BLaER1 (cell line): ENCODE measurements at regions not wholly inside any gene's neighbourhood (a gene's known extent, or its start where the extent isn't known, plus 50 kb on each side); places are given as distances from the start of the nearest gene placed in this dataset.
"Not testable (repeated sequence)": the region's sequence is repeated elsewhere in the genome, so short reads cannot be mapped to it uniquely, and the experiment has no call there.

Source experiments
- H3K27ac ChIP-seq: shearing (Covaris generic); formaldehyde crosslinking; 2 replicates; pipeline ENCODE4 v1.8.1; 2022
- H3K27me3 ChIP-seq: shearing (Covaris generic); formaldehyde crosslinking; 2 replicates; pipeline ENCODE4 v1.8.1; 2022
- H3K36me3 ChIP-seq: shearing (Covaris generic); formaldehyde crosslinking; 2 replicates; pipeline ENCODE4 v1.8.1; 2022
- H3K4me1 ChIP-seq: shearing (Covaris generic); formaldehyde crosslinking; 2 replicates; pipeline ENCODE4 v1.8.1; 2022
- H3K4me2 ChIP-seq: shearing (Covaris generic); formaldehyde crosslinking; 2 replicates; pipeline ENCODE4 v1.8.1; 2022
- H3K4me3 ChIP-seq: shearing (Covaris generic); formaldehyde crosslinking; 2 replicates; pipeline ENCODE4 v1.8.1; 2022
- H3K9ac ChIP-seq: shearing (Covaris generic); formaldehyde crosslinking; 2 replicates; pipeline ENCODE4 v1.8.1; 2022
- H3K9me3 ChIP-seq: shearing (Covaris generic); formaldehyde crosslinking; 2 replicates; pipeline ENCODE4 v1.8.1; 2022
- H4K20me1 ChIP-seq: shearing (Covaris generic); formaldehyde crosslinking; 2 replicates; pipeline ENCODE4 v1.8.1; 2022
- Cebpa-rat ChIP-seq: shearing (Covaris generic); IDR thresholded peaks from 2 replicates; pipeline ENCODE4 v1.8.1; 2022

DNA sequence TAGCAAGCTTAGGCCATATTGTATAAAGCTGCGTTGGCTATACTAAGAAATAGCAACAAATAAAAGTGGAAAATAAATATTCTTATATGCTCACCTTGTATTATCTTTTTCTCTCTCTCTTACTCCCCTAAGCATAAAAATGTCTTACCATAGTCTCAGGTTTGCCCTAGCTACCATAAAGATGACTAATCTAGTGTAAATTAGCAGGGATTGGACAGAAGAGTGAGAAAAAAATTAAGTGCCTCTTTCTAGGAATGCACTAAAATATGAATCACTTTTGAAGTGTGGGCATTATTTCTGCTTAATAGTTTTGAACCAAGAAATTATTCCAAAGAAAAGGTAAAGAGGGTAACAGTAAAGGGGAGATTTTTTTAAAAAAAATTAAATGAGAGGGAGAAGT lies 201.3 kb downstream of the HINT1 start:
- Histone ChIP-seq H3K4me2 (no peak overlapping the region), H3K36me3 (no peaks in the 10 kb centered on the region), H3K27ac (no peak overlapping the region), H3K9me3 (no peaks in the 10 kb centered on the region), H3K27me3 (no peaks in the 10 kb centered on the region), H3K4me1 (no peaks in the 10 kb centered on the region), H3K9ac (no peak overlapping the region), H4K20me1 (no peaks in the 10 kb centered on the region), H3K4me3 (no peak overlapping the region)
- no peak for TF ChIP-seq Cebpa-rat

DNA sequence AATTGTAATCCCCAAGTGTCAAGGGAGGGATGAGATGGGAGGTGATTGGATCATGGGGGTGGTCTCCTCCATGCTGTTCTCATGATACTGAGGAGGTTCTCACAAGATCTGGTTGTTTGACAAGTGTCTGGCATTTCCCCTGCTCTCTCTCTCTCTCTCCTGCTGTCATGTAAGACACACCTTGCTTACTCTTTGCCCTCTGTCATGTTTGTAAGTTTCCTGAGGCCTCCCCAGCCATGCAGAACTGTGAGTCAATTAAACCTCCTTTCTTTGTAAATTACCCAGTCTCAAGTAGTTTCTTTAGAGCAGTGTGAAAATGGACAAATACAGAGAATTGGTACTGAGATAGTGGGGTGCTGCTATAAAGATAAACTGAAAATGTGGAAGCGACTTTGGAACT lies 207.9 kb downstream of the HINT1 start:
- H3K4me2 ChIP-seq, result no peak overlapping the region
- H3K4me3 ChIP-seq, result no peak overlapping the region
- no peaks in the 10 kb centered on the region for H3K4me1 ChIP-seq
- TF ChIP-seq Cebpa-rat, result no peak
- H4K20me1 ChIP-seq, result no peaks in the 10 kb centered on the region
- H3K9me3 ChIP-seq, result no peaks in the 10 kb centered on the region
- no peak overlapping the region for H3K9ac ChIP-seq
- no peaks in the 10 kb centered on the region for H3K27me3 ChIP-seq
- no peak overlapping the region for H3K27ac ChIP-seq
- H3K36me3 ChIP-seq, result no peaks in the 10 kb centered on the region

DNA sequence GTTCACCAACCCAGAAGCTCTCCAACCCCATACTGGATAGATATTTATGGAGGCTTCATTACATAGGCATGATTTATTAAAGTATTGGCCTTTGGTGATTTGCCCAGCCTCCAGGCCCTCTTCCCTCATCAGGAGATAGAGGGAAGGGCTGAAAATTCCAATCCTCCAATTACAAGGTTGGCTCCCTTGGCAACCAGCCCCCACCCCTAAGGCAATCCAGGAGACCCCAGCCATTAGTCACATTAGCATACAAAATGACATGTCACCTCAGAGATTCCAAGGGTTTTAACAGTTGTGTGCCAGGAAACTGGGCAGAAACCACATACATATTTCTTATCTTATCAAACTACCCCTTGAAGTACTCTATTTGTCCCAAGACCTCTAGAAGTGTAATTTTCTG lies 210.0 kb downstream of the HINT1 start:
- no peaks in the 10 kb centered on the region for H3K4me1 ChIP-seq
- no peaks in the 10 kb centered on the region for H3K36me3 ChIP-seq
- no peaks in the 10 kb centered on the region for H3K27me3 ChIP-seq
- H3K4me3 ChIP-seq, result no peak overlapping the region
- no peaks in the 10 kb centered on the region for H4K20me1 ChIP-seq
- no peak overlapping the region for H3K9ac ChIP-seq
- no peak overlapping the region for H3K4me2 ChIP-seq
- no peak overlapping the region for H3K27ac ChIP-seq
- no peak for TF ChIP-seq Cebpa-rat
- H3K9me3 ChIP-seq, result no peaks in the 10 kb centered on the region

GRCh38 chr5:130954336-130954735 lies 210.7 kb downstream of the HINT1 start:
- H3K27me3 ChIP-seq, result no peaks in the 10 kb centered on the region
- no peak overlapping the region for H3K9ac ChIP-seq
- H4K20me1 ChIP-seq, result no peaks in the 10 kb centered on the region
- no peaks in the 10 kb centered on the region for H3K9me3 ChIP-seq
- H3K4me2 ChIP-seq, result no peak overlapping the region
- TF ChIP-seq Cebpa-rat, result no peak
- no peak overlapping the region for H3K27ac ChIP-seq
- no peak overlapping the region for H3K4me3 ChIP-seq
- H3K4me1 ChIP-seq, result no peaks in the 10 kb centered on the region
- H3K36me3 ChIP-seq, result no peaks in the 10 kb centered on the region

DNA sequence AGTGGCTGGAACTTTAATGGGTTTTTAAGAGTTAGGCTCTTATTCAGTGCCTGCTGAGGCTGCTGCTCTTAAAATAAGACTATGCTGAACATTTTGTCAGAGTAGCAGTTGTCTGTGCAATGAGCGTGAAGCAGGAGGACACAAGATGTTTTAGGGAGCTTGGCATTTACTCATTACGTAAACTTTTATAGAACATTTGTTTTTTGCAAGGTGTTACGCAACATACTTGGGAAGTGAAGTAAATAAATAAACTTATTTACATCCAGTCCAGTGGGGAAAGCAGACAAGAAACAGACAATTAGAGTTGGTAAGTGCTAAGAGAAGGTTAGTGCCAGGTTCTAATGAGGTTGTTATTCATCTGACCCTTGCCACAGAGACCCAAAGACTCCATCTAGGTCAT lies 226.0 kb downstream of the HINT1 start:
- Histone ChIP-seq H3K4me2 (no peak overlapping the region), H3K27me3 (no peaks in the 10 kb centered on the region), H3K36me3 (no peaks in the 10 kb centered on the region), H3K4me1 (no peaks in the 10 kb centered on the region), H3K9me3 (peaks cover 2% of the 10 kb centered on the region; the same call in 1 of the 2 replicates), H4K20me1 (no peaks in the 10 kb centered on the region), H3K9ac (no peak overlapping the region), H3K27ac (no peak overlapping the region), H3K4me3 (no peak overlapping the region)
- peak; percentile 82; the same call in 1 of the 2 replicates for TF ChIP-seq Cebpa-rat

GRCh38 chr5:130937046-130937445 lies 228.0 kb downstream of the HINT1 start:
- no peak overlapping the region for H3K4me2 ChIP-seq

DNA sequence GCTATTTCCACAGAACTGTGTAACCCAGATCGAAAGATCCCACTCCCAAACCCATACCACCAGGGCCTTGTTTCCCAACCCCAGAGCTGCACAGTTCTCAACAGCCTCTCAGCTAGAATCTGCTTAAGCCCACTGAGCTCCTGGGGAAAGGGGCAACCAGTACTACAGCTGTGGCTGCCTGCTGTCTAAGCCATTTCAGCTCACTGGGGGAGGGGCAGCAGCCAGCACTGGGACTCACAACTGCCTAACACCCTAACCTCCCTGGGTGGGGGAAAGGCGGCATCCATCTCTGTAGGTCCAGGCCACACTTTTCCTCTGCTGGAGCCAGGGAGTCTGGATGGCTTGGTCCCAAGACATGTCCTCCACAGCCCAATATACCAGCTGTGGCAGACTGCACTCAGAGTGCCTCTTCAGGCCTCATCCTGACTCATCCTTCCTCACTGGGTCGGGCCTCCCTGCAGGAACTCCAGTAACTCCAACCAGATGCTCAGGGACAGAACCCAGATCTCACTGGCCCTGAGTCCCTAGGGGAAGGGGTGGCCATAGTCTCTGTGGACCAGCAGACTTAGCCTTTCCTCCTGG lies 241.4 kb downstream of the HINT1 start:
- no peak overlapping the region for H3K4me2 ChIP-seq
- no peaks in the 10 kb centered on the region for H4K20me1 ChIP-seq
- H3K9me3 ChIP-seq, result no peaks in the 10 kb centered on the region
- H3K4me1 ChIP-seq, result no peaks in the 10 kb centered on the region
- H3K36me3 ChIP-seq, result no peaks in the 10 kb centered on the region
- H3K27ac ChIP-seq, result no peak overlapping the region
- no peak overlapping the region for H3K9ac ChIP-seq
- no peak overlapping the region for H3K4me3 ChIP-seq
- no peaks in the 10 kb centered on the region for H3K27me3 ChIP-seq
- no peak for TF ChIP-seq Cebpa-rat

More at GRCh38 chr5:130937046-130937445, 228.0 kb downstream of the HINT1 start:
- Histone ChIP-seq H3K4me3 (no peak overlapping the region), H3K9ac (no peak overlapping the region), H3K27me3 (no peaks in the 10 kb centered on the region), H3K9me3 (peaks cover 7% of the 10 kb centered on the region; the same call in 1 of the 2 replicates), H3K36me3 (no peaks in the 10 kb centered on the region), H3K27ac (no peak overlapping the region), H3K4me1 (no peaks in the 10 kb centered on the region), H4K20me1 (no peaks in the 10 kb centered on the region)
- no peak for TF ChIP-seq Cebpa-rat

- H3K27me3 ChIP-seq, result no peaks in the 10 kb centered on the region
- H3K9me3 ChIP-seq, result no peaks in the 10 kb centered on the region
- no peak overlapping the region for H3K4me2 ChIP-seq
- H3K9ac ChIP-seq, result no peak overlapping the region
- H3K27ac ChIP-seq, result no peak overlapping the region
- no peak for TF ChIP-seq Cebpa-rat
- no peaks in the 10 kb centered on the region for H3K4me1 ChIP-seq
- no peaks in the 10 kb centered on the region for H4K20me1 ChIP-seq
- H3K4me3 ChIP-seq, result no peak overlapping the region
- no peaks in the 10 kb centered on the region for H3K36me3 ChIP-seq
Measured at GRCh38 chr5:130912088-130912487, 253.0 kb downstream of the HINT1 start.

- Histone ChIP-seq H3K9ac (no peak overlapping the region), H3K27ac (no peak overlapping the region), H4K20me1 (no peaks in the 10 kb centered on the region), H3K36me3 (no peaks in the 10 kb centered on the region), H3K4me3 (no peak overlapping the region), H3K4me2 (no peak overlapping the region), H3K9me3 (no peaks in the 10 kb centered on the region), H3K27me3 (no peaks in the 10 kb centered on the region), H3K4me1 (no peaks in the 10 kb centered on the region)
- TF ChIP-seq Cebpa-rat, result no peak
Measured at GRCh38 chr5:130908186-130908585, 256.9 kb downstream of the HINT1 start.

DNA sequence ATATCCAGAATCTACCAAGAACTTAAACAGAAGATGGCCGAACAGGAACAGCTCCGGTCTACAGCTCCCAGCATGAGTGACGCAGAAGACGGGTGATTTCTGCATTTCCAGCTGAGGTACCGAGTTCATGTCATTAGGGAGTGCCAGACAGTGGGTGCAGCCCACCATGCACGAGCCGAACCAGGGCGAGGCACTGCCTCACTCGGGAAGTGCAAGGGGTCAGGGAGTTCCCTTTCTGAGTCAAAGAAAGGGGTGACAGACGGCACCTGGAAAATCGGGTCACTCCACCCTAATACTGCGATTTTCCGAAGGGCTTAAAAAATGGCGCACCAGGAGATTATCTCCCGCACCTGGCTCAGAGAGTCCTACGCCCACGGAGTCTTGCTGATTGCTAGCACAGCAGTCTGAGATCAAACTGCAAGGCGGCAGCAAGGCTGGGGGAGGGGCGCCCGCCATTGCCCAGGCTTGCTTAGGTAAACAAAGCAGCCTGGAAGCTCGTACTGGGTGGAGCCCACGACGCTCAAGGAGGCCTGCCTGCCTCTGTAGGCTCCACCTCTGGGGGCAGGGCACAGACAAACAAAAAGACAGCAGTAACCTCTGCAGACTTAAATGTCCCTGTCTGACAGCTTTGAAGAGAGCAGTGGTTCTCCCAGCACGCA lies 267.4 kb downstream of the HINT1 start:
- not testable (repeated sequence) for H3K27me3 ChIP-seq, H3K36me3 ChIP-seq, H3K9ac ChIP-seq, H3K27ac ChIP-seq, H3K4me3 ChIP-seq, H3K4me1 ChIP-seq, H3K9me3 ChIP-seq, H4K20me1 ChIP-seq, H3K4me2 ChIP-seq

- not testable (repeated sequence) for H3K27ac ChIP-seq, H3K4me3 ChIP-seq, H3K36me3 ChIP-seq, H3K4me1 ChIP-seq, H3K4me2 ChIP-seq, H3K9me3 ChIP-seq, H4K20me1 ChIP-seq, H3K27me3 ChIP-seq, H3K9ac ChIP-seq
Measured at GRCh38 chr5:130897181-130897536, 267.9 kb downstream of the HINT1 start.
